Epithelial cell of prostate (primary cell): ENCODE measurements at regions not wholly inside any gene's neighbourhood (a gene's known extent, or its start where the extent isn't known, plus 50 kb on each side); places are given as distances from the start of the nearest gene placed in this dataset.

Source experiments
- DNase-seq: peaks from one replicate; pipeline ENCODE4 v3.0.0-alpha.2; 2011; ENCODE audit warnings: low read depth, low spot score
- H3K27ac ChIP-seq: fragments of 450-650 bp; 2 replicates; pipeline ENCODE4 v1.5.1; 2017; ENCODE audit warnings: mild to moderate bottlenecking

- no peak for DNase-seq
- no peak overlapping the region for H3K27ac ChIP-seq
These were observed 856.3 kb downstream of the SUCLG1 start for GRCh38 chr2:83602753-83603152.

DNA sequence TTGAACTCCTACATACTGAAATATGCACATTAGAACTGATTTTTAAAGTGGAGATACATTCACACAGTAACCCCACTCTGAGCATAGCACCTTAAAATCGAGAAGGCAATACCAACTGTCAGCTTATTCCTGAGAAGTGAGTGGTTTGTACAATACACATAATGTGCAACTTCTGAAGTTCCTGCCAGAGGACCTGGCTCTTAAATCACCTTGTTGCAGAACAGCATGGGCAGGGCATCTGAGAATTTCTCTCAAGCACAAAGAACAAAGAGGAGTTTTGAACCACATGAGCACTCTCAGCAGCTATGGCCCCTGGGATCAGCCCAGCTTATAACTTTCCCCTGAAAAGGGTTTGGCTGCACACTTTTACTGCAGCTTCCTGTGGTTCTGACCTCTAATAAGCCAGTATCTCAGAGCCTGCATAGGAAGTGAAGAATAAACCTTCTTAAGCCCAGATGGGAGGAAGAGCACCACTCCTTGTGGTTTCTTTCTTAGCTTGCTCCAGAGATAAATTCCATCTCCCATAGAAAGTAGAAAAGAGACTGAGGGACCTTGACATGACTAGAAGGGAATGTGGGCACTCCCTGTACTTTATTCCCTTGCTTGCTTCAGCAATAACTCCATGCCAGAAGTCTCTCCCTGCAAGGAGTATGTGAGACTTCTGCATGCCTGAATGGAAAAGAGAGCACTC, 862.3 kb downstream of the SUCLG1 start:
- H3K27ac ChIP-seq: no peak overlapping the region
- no peak for DNase-seq

GRCh38 chr2:83595926-83596325, 863.2 kb downstream of the SUCLG1 start:
- H3K27ac ChIP-seq: no peak overlapping the region
- DNase-seq: no peak

- no peak for DNase-seq
- no peak overlapping the region for H3K27ac ChIP-seq
These were observed 863.9 kb downstream of the SUCLG1 start for GRCh38 chr2:83595121-83595690.

DNA sequence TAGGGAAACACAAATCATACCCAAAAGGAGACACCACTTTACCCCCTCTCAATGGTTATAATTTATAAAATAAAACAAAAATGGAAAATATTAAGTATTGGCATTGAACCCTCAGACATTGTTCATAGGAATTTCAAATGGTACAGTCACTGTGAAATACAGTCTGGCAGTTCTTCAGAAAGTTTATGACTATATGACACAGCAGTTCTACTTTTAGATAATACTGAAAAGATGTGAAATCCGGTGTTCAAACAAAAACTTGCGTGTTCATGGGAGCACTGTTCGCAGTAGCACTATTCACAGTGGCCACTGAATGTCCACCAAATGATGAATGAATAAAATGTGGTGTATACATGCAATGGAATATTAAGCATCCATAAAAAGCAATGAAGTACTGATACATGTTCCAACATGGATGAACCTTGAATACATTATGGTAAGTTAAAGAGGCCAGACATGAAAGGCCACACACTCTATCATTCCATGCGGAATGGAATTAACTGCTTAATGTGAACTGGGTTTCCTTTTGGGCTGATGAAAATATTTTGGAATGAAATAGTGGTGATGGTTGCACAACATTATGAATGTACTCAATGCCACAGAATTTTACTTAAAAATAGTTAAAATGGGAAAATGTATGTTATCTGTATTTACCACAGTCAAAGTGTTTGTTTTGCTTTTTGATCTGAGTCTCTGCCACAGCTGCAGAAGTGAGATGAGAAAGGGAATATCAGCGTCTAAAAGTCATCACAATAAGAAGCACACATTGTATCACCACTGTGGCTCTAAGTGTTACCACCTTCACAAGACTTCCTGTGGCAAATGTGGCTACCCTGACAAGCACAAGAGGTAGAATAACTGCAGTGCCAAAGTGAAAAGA, 864.6 kb downstream of the SUCLG1 start:
- no peak overlapping the region for H3K27ac ChIP-seq
- no peak for DNase-seq

- H3K27ac ChIP-seq: no peak overlapping the region
- no peak for DNase-seq
These were observed 871.8 kb downstream of the SUCLG1 start for GRCh38 chr2:83587309-83587708.

DNA sequence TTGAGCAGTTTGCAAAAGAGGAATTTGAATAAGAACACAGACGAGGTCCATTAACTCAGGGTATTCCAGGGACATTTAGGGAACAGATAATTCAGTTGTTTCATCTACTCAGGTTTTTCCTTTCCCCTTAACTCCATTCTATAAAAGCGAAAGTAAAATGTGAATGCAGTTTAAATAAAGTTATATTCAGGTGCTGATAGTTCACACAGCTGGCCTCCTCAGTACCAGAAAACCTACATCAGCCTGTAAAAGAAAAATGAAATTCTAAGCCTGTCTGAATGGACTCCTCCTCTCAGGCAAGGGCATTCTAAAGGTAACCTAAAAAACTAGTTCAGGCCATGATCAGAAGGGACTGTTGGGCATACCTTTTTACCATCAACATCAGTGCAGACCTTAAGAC, 873.8 kb downstream of the SUCLG1 start:
- no peak for DNase-seq
- no peak overlapping the region for H3K27ac ChIP-seq

- no peak overlapping the region for H3K27ac ChIP-seq
- DNase-seq: no peak
These were observed 874.4 kb downstream of the SUCLG1 start for GRCh38 chr2:83584672-83585071.

DNA sequence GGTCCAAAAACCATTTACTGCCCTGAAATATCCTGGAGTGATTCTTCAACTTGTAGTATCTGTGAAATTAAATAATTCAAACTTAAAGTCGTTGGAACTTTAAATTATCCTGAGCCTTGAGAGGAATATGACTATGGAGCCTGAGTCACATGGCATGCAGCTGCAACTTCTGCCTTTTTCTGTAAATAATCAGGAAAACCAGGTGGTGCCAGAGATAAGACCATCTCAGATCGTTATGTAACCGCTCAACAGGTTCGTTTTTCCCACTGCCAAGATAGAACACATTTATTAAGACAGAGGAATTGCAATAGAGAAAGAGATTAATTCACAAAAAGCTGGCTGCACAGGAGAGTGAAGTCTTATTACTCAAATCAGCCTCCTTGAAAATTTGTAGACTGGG, 876.5 kb downstream of the SUCLG1 start:
- no peak overlapping the region for H3K27ac ChIP-seq
- no peak for DNase-seq

DNA sequence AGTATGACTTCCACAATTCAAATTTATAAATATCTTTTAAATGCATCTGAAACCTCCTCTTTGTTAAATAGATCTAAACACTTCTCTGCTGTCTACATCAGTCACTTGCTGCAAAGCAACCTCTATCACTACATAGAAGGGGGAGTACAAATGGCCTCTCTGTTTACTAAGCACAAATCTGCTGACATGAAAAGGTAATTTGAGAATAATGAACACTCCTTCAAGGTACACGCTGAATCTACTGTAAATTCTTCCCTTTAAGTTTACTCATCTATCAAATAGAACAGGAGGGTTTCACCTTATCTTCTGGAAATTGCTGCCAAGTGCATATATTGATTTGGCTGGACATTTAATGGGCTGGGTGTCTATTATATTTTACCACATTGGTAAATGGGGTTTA, 879.6 kb downstream of the SUCLG1 start:
- H3K27ac ChIP-seq: no peak overlapping the region
- no peak for DNase-seq

DNA sequence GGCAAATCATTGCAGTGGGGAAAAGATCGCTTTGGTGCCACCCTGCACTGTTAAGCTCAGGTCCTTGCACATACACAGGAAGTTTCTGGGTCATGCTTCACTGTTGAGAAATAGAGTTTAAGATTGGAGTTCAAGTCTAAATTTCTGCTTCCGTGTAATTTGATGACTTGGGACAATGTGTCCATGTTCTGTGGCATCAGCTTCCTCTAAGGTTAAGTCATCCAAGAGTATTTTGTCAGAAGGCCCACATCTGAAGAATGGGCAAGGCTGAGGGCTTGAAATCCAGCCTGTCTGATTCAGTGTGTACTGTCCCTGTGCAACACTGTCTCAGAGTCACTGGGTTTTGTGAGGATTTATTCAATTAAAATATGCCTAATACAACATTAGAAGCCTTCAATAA, 880.7 kb downstream of the SUCLG1 start:
- DNase-seq: no peak
- no peak overlapping the region for H3K27ac ChIP-seq

GRCh38 chr2:83574614-83575013, 884.5 kb downstream of the SUCLG1 start:
- DNase-seq: no peak
- no peak overlapping the region for H3K27ac ChIP-seq

DNA sequence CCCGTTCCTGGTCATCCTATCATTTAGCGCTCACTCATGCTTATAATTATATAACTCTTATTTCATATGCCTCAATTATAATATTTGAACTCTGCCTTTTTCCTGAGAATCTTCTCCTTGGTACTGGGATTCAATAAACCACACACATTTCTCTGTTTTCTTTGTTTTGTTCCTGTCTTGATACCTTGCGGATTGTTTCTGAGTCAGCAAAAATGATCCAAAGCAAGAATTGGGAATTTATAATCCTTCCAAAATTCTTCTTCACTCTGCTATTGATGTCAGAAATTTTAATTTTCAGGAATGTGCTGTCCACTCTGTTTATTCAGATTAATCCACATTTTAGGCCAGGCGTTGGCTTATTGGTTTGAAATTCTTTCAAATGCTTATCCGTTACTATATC, 886.0 kb downstream of the SUCLG1 start:
- H3K27ac ChIP-seq: no peak overlapping the region
- no peak for DNase-seq

DNA sequence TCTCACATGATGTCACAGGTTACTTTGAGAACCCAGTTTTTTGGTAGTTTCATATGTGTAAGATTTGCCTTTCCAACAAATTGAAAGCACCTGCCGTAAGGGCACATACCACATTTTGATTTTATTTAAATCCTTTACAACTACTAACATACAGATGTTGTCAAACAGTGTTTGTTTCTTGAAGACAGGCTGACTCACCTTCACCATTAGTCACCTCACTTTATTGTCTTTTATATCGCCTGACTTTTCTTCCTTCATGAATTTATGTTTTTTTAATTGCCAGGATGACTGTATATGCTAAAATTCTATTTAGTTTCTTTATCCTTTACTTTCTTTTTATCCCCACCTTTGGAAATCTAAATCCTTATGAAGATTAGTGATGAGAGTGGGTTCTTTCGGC, 886.7 kb downstream of the SUCLG1 start:
- DNase-seq: peak; percentile 5

GRCh38 chr2:83567551-83567950, 891.5 kb downstream of the SUCLG1 start:
- no peak for DNase-seq

More for the DNA sequence above, 886.7 kb downstream of the SUCLG1 start:
- no peak overlapping the region for H3K27ac ChIP-seq

DNA sequence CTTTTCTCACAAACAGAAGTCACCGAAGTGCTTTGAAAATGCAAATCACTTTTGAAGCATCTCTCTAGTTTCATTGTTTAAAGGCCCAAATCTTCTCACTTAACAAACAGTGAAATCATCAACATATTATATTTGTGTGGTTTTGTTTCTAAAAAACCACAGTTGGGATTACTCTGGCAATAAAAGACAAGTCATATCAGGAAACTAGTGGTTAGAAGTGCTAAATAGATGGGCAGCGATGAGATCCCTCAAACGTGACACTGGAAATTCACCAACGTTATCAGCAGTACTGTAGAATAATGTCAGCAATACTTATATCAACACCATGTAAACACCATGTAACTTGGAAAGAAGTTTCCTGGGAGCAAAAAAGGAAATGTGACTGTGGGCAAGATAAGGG, 893.5 kb downstream of the SUCLG1 start:
- no peak overlapping the region for H3K27ac ChIP-seq
- no peak for DNase-seq

More at GRCh38 chr2:83567551-83567950, 891.5 kb downstream of the SUCLG1 start:
- no peak overlapping the region for H3K27ac ChIP-seq

DNA sequence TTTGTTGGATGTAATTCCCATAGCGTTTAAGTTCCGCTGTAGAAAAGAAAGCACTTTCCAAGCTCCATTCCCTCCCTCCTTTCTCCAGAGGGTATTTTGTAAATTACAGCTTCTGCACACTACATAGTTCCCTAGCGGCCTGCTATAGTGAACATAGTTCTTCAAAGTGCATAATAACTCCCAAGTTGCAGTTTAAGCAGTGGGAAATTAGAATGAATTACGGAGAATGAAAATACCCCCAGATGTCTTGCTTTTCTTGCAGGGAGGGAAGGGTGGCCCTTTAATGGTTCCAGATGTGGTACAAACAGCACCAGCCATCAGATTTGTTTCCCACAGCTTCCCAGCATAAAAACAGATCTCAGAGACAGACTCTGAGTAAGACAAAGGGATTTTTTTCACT, 893.9 kb downstream of the SUCLG1 start:
- DNase-seq: no peak
- H3K27ac ChIP-seq: no peak overlapping the region

GRCh38 chr2:83561592-83561991, 897.5 kb downstream of the SUCLG1 start:
- H3K27ac ChIP-seq: no peak overlapping the region
- no peak for DNase-seq

GRCh38 chr2:83536556-83536955, 922.5 kb downstream of the SUCLG1 start:
- no peak overlapping the region for H3K27ac ChIP-seq
- DNase-seq: no peak

DNA sequence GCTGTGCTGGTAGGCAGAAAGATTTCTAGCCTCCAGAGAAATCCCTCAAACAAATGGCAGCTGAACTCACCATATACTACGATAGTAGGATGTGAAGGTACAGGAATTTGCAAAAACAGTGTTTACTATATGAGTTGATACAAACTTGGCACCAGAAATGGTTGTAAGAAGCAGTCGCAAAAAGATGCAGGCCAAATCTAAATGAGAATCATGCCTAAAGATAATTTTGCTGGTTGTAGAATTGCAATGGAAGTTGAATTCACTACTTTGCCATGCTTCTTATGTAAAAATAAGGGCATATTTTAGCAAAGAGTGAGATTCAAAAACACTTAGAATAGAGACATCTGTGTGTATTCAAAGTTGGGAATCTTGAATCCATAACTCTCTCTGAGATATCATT, 924.7 kb downstream of the SUCLG1 start:
- no peak overlapping the region for H3K27ac ChIP-seq
- no peak for DNase-seq

DNA sequence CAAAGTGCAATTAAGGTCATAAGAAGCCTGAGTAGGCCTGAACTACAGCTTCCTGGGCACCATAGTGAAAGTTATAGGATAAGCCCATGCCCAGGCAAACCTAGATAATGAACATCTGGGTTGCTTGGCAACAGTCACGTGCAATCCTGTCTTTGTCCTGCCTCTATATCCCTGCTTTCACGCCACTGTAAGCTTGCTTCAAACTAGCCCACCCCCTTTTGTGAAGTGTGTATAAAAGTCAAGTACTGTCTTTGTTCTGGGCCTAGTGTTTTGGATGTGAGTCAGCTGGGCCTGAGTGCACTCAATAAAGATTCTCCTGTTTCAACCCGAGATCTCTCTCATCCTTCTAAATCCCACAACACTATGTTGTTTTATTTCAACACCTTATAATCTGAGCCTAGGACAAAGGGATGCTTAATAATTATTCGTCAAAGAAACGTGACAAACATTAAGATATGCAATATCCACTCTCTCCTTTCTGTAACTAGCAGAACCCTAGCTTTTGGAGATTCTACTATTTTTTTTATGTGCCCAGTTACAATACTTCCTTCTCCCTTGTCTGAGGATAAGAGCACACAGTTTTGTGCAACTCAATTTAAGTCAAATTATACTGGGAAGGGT, 927.8 kb downstream of the SUCLG1 start:
- no peak overlapping the region for H3K27ac ChIP-seq
- no peak for DNase-seq
